ENCODE measurements at regions not wholly inside any gene's neighbourhood (a gene's known extent, or its start where the extent isn't known, plus 50 kb on each side); places are given as distances from the start of the nearest gene placed in this dataset.

- TF ChIP-seq EZH2phosphoT487 (IDR thresholded peaks at IDR 0.05; ENCODE audit: low read length) (no peak), EZH2 (optimal IDR thresholded peaks at IDR 0.05; ENCODE audit: low read depth, low read length) (no peak)
- TF ChIP-seq, protein P1, sequence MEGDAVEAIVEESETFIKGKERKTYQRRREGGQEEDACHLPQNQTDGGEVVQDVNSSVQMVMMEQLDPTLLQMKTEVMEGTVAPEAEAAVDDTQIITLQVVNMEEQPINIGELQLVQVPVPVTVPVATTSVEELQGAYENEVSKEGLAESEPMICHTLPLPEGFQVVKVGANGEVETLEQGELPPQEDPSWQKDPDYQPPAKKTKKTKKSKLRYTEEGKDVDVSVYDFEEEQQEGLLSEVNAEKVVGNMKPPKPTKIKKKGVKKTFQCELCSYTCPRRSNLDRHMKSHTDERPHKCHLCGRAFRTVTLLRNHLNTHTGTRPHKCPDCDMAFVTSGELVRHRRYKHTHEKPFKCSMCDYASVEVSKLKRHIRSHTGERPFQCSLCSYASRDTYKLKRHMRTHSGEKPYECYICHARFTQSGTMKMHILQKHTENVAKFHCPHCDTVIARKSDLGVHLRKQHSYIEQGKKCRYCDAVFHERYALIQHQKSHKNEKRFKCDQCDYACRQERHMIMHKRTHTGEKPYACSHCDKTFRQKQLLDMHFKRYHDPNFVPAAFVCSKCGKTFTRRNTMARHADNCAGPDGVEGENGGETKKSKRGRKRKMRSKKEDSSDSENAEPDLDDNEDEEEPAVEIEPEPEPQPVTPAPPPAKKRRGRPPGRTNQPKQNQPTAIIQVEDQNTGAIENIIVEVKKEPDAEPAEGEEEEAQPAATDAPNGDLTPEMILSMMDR (IDR thresholded peaks at IDR 0.05; ENCODE audit: low read length) = no peak
Observed at GRCh38 chr6:113127786-113128419, 729.2 kb upstream of the MARCKS start.

All from MM.1S (cell line).